ENCODE measurements at regions not wholly inside any gene's neighbourhood (a gene's known extent, or its start where the extent isn't known, plus 50 kb on each side); places are given as distances from the start of the nearest gene placed in this dataset.

DNA sequence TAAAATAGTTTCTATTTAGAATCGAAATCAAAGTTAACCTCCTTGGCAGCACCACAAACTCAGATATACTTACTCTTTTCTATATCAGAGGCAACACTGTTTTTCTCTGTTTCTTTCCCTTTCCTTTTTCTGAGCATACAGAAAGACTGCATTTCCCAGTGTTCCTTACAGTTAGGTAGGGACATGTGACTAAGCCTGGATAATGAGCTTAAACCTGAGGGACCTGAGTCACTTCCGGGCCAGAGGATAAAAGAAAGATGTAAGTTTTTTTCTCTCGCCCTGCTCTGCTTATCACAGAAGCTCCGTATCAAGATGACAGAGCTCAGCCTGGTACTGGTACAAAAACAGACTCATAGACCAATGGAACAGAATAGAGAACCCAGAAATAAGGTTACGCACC lies 531.9 kb downstream of the KLF12 start:
- POLR2A ChIA-PET: no interaction called here
- Histone ChIP-seq H4K20me1 (ENCODE audit: insufficient read depth) (no peaks in the 10 kb centered on the region), H3K9me3 (ENCODE audit: control insufficient read depth in 1 of 2, insufficient read depth in 1 of 2, low read depth in 1 of 2, low read length in 2 of 2) (no peaks in the 10 kb centered on the region), H3K36me3 (ENCODE audit: control insufficient read depth in 1 of 2, insufficient read depth in 2 of 2, low read length in 2 of 2) (no peaks in the 10 kb centered on the region), H3K27me3 (ENCODE audit: insufficient read depth, low read length) (no peaks in the 10 kb centered on the region), H3K4me1 (ENCODE audit: control insufficient read depth in 1 of 2, insufficient read depth in 2 of 2, low read length in 2 of 2) (no peaks in the 10 kb centered on the region), H3K79me2 (ENCODE audit: insufficient read depth, low read length) (no peaks in the 10 kb centered on the region), H3K4me2 (ENCODE audit: low read length) (no peak overlapping the region), H2AFZ (ENCODE audit: low read depth, low read length, poor library complexity, severe bottlenecking) (peak overlapping the region; percentile 7), H3K9me2 (ENCODE audit: insufficient read depth) (no peaks in the 10 kb centered on the region; the same call in 1 of the 2 replicates), H3K27ac (ENCODE audit: low read depth, low read length) (no peak overlapping the region), H3K4me3 (replicated peaks in 1 of 2; ENCODE audit: low read depth in 1 of 2, low read length in 2 of 2) (no peak overlapping the region), H3K9ac (ENCODE audit: low read length) (no peak overlapping the region)
- BruUV-seq (replicated peaks): no TSS peak
- DNase-seq (ENCODE audit: low read depth, low spot score) (peak; percentile 2), ATAC-seq (peak; percentile 46; the same call in 1 of the 2 replicates)
- CTCF ChIA-PET: no interaction called here
- 0 out of 2 replicates have a peak, but pooled peaks have one; percentile 17 for TF ChIP-seq ELF1 (IDR thresholded peaks at IDR 0.05; ENCODE audit: borderline replicate concordance, low read depth)
- no peak for TF ChIP-seq SIN3A (IDR thresholded peaks at IDR 0.05; ENCODE audit: low read depth)
- intact Hi-C loops (cut with micrococcal nuclease): no loop called here
- RAD21 ChIA-PET (ENCODE audit: low non-redundant PET in 1 of 2, low total read pairs in 2 of 2, uncharacterized antibody in 2 of 2, unreplicated experiment in 2 of 2): no interaction called here

DNA sequence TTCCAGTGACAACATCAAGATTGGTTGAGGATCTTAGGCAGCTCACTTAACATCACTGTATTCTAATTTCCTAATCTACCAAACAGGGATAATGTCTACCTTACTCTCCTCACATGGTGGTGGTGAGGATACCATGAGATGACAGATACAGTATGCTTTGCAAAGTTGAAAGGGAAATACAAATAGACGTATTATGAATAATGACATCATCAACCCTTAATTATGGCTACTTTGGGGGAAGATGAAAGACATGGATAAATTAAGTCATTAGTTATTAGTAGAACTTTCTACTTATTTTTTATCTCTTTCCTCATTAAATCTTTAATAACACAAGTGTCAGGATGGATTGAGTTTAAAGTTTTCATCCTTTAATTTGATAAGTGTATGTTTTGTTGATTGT lies 532.5 kb downstream of the KLF12 start:
- intact Hi-C loops (cut with micrococcal nuclease): no loop called here
- no peak for DNase-seq (ENCODE audit: low read depth, low spot score)
- POLR2A ChIA-PET: no interaction called here
- H3K79me2 ChIP-seq (ENCODE audit: insufficient read depth, low read length): no peaks in the 10 kb centered on the region
- H4K20me1 ChIP-seq (ENCODE audit: insufficient read depth): no peaks in the 10 kb centered on the region
- no peak overlapping the region for H3K4me2 ChIP-seq (ENCODE audit: low read length)
- no peak overlapping the region for H3K9ac ChIP-seq (ENCODE audit: low read length)
- RAD21 ChIA-PET (ENCODE audit: low non-redundant PET in 1 of 2, low total read pairs in 2 of 2, uncharacterized antibody in 2 of 2, unreplicated experiment in 2 of 2): no interaction called here
- no peaks in the 10 kb centered on the region for H3K36me3 ChIP-seq (ENCODE audit: control insufficient read depth in 1 of 2, insufficient read depth in 2 of 2, low read length in 2 of 2)
- H2AFZ ChIP-seq (ENCODE audit: low read depth, low read length, poor library complexity, severe bottlenecking): peak overlapping the region; percentile 7
- CTCF ChIA-PET: no interaction called here
- no peak for ATAC-seq
- H3K27ac ChIP-seq (ENCODE audit: low read depth, low read length): no peak overlapping the region
- no peak overlapping the region for H3K4me3 ChIP-seq (replicated peaks in 1 of 2; ENCODE audit: low read depth in 1 of 2, low read length in 2 of 2)
- H3K9me3 ChIP-seq (ENCODE audit: control insufficient read depth in 1 of 2, insufficient read depth in 1 of 2, low read depth in 1 of 2, low read length in 2 of 2): no peaks in the 10 kb centered on the region
- no peaks in the 10 kb centered on the region; the same call in 1 of the 2 replicates for H3K9me2 ChIP-seq (ENCODE audit: insufficient read depth)
- H3K4me1 ChIP-seq (ENCODE audit: control insufficient read depth in 1 of 2, insufficient read depth in 2 of 2, low read length in 2 of 2): no peaks in the 10 kb centered on the region
- H3K27me3 ChIP-seq (ENCODE audit: insufficient read depth, low read length): no peaks in the 10 kb centered on the region
- no peak for TF ChIP-seq SP1 (IDR thresholded peaks at IDR 0.05; ENCODE audit: low read depth)
- TF ChIP-seq RAD21 (IDR thresholded peaks at IDR 0.05; ENCODE audit: low read depth): no peak
- no peak for TF ChIP-seq CEBPB (IDR thresholded peaks at IDR 0.05; ENCODE audit: low read depth)
- no peak for TF ChIP-seq FOSL1 (IDR thresholded peaks at IDR 0.05; ENCODE audit: low read depth)
- no peak for TF ChIP-seq EGR1 (IDR thresholded peaks at IDR 0.05; ENCODE audit: low read depth)
- TF ChIP-seq, protein P1, sequence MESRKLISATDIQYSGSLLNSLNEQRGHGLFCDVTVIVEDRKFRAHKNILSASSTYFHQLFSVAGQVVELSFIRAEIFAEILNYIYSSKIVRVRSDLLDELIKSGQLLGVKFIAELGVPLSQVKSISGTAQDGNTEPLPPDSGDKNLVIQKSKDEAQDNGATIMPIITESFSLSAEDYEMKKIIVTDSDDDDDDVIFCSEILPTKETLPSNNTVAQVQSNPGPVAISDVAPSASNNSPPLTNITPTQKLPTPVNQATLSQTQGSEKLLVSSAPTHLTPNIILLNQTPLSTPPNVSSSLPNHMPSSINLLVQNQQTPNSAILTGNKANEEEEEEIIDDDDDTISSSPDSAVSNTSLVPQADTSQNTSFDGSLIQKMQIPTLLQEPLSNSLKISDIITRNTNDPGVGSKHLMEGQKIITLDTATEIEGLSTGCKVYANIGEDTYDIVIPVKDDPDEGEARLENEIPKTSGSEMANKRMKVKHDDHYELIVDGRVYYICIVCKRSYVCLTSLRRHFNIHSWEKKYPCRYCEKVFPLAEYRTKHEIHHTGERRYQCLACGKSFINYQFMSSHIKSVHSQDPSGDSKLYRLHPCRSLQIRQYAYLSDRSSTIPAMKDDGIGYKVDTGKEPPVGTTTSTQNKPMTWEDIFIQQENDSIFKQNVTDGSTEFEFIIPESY (IDR thresholded peaks at IDR 0.05; ENCODE audit: extremely low read depth, insufficient replicate concordance, low read length): no peak
- no peak for TF ChIP-seq TCF7L2 (IDR thresholded peaks at IDR 0.05; ENCODE audit: borderline replicate concordance, extremely low read depth, insufficient read depth, insufficient read length)
- TF ChIP-seq, protein P2, sequence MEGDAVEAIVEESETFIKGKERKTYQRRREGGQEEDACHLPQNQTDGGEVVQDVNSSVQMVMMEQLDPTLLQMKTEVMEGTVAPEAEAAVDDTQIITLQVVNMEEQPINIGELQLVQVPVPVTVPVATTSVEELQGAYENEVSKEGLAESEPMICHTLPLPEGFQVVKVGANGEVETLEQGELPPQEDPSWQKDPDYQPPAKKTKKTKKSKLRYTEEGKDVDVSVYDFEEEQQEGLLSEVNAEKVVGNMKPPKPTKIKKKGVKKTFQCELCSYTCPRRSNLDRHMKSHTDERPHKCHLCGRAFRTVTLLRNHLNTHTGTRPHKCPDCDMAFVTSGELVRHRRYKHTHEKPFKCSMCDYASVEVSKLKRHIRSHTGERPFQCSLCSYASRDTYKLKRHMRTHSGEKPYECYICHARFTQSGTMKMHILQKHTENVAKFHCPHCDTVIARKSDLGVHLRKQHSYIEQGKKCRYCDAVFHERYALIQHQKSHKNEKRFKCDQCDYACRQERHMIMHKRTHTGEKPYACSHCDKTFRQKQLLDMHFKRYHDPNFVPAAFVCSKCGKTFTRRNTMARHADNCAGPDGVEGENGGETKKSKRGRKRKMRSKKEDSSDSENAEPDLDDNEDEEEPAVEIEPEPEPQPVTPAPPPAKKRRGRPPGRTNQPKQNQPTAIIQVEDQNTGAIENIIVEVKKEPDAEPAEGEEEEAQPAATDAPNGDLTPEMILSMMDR (IDR thresholded peaks at IDR 0.05 in 2 of 3, conservative IDR thresholded peaks at IDR 0.05 in 1 of 3; ENCODE audit: borderline replicate concordance in 1 of 3, insufficient read depth in 1 of 3, low read depth in 2 of 3, low read length in 2 of 3): no peak
- TF ChIP-seq SIN3A (IDR thresholded peaks at IDR 0.05; ENCODE audit: low read depth): no peak
- TF ChIP-seq, protein P3, sequence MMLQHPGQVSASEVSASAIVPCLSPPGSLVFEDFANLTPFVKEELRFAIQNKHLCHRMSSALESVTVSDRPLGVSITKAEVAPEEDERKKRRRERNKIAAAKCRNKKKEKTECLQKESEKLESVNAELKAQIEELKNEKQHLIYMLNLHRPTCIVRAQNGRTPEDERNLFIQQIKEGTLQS (IDR thresholded peaks at IDR 0.05): no peak
- TF ChIP-seq ZFX (IDR thresholded peaks at IDR 0.05): no peak
- TF ChIP-seq ELF1 (IDR thresholded peaks at IDR 0.05; ENCODE audit: borderline replicate concordance, low read depth): no peak
- TF ChIP-seq, protein P4, sequence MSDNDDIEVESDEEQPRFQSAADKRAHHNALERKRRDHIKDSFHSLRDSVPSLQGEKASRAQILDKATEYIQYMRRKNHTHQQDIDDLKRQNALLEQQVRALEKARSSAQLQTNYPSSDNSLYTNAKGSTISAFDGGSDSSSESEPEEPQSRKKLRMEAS (IDR thresholded peaks at IDR 0.05): no peak
- BruUV-seq (replicated peaks): no TSS peak

Measured in HCT116 (cell line).